ENCODE measurements at regions not wholly inside any gene's neighbourhood (a gene's known extent, or its start where the extent isn't known, plus 50 kb on each side); places are given as distances from the start of the nearest gene placed in this dataset.

- TF ChIP-seq SIN3A (IDR thresholded peaks at IDR 0.05; ENCODE audit: borderline replicate concordance, low read depth, low read length) = no peak
- no peak for TF ChIP-seq CTCF (IDR thresholded peaks at IDR 0.05)
- no peak for TF ChIP-seq FOXM1 (IDR thresholded peaks at IDR 0.05; ENCODE audit: low read depth)
- no peak for TF ChIP-seq MAX (IDR thresholded peaks at IDR 0.05; ENCODE audit: low read depth)
These were observed 369.0 kb downstream of the SV2B start for GRCh38 chr15:91468871-91469580.
